ENCODE measurements at regions not wholly inside any gene's neighbourhood (a gene's known extent, or its start where the extent isn't known, plus 50 kb on each side); places are given as distances from the start of the nearest gene placed in this dataset.

- BruUV-seq (replicated peaks), result no TSS peak
- Histone ChIP-seq H2AFZ (ENCODE audit: low read depth, low read length) (no peak overlapping the region), H3K27ac (ENCODE audit: insufficient read depth, low read depth, low read length) (no peak overlapping the region), H3K4me2 (ENCODE audit: insufficient read depth, low read length) (no peak overlapping the region), H4K20me1 (replicated peaks; ENCODE audit: control insufficient read depth, extremely low read depth, insufficient read depth, low read length) (no peaks in the 10 kb centered on the region), H3K4me3 (replicated peaks in 1 of 3; ENCODE audit: insufficient read depth in 1 of 3, low read depth in 1 of 3, low read length in 3 of 3) (no peak overlapping the region), H3K9me1 (replicated peaks; ENCODE audit: control insufficient read depth, extremely low read depth, insufficient read depth, low read length) (no peaks in the 10 kb centered on the region), H3K9ac (replicated peaks; ENCODE audit: extremely low read depth, insufficient read depth, low read length) (no peak overlapping the region), H3K9me3 (replicated peaks; ENCODE audit: control insufficient read depth, insufficient read depth, low read length) (peaks cover 7% of the 10 kb centered on the region), H3K79me2 (ENCODE audit: control insufficient read depth, insufficient read depth, low read length) (no peaks in the 10 kb centered on the region), H3K27me3 (ENCODE audit: control insufficient read depth in 2 of 2, insufficient read depth in 2 of 2, low read length in 2 of 2) (no peaks in the 10 kb centered on the region), H3K4me1 (ENCODE audit: control insufficient read depth, extremely low read depth, insufficient read depth, low read length) (no peaks in the 10 kb centered on the region), H3K36me3 (ENCODE audit: control insufficient read depth in 2 of 2, extremely low read depth in 1 of 2, insufficient read depth in 2 of 2, low read length in 2 of 2) (no peaks in the 10 kb centered on the region)
- intact Hi-C loops (cut with micrococcal nuclease), result no loop called here
- TF ChIP-seq POLR2AphosphoS5 (IDR thresholded peaks at IDR 0.05; ENCODE audit: insufficient read depth, low read depth, low read length), result no peak
- TF ChIP-seq MAX (IDR thresholded peaks at IDR 0.05; ENCODE audit: insufficient read depth, insufficient read length), result no peak
- TF ChIP-seq CTCF (IDR thresholded peaks at IDR 0.05; ENCODE audit: extremely low read depth in 1 of 2, insufficient read depth in 1 of 2, low read depth in 1 of 2, low read length in 2 of 2), result no peak
- TF ChIP-seq POLR2A (IDR thresholded peaks at IDR 0.05; ENCODE audit: low read depth, low read length), result no peak
- no peak for TF ChIP-seq FOS (IDR thresholded peaks at IDR 0.05; ENCODE audit: borderline replicate concordance, insufficient read depth, low read length)
- TF ChIP-seq JUN (IDR thresholded peaks at IDR 0.05; ENCODE audit: borderline replicate concordance, insufficient read depth, insufficient read length, low read depth), result no peak
- no peak for TF ChIP-seq EZH2 (IDR thresholded peaks at IDR 0.05; ENCODE audit: borderline replicate concordance, low read depth, low read length, severe bottlenecking)
- TF ChIP-seq GATA2 (IDR thresholded peaks at IDR 0.05; ENCODE audit: insufficient read depth, insufficient read length, low read depth, low read length), result no peak
- TF ChIP-seq MYC (IDR thresholded peaks at IDR 0.05; ENCODE audit: low read depth, low read length), result no peak
- dilution Hi-C loops (cut with MboI; ENCODE audit: extremely low pct_ligation_motif_present, low sequenced_read_pairs), result no loop called here
- CTCF ChIA-PET, result no interaction called here
- no peak for DNase-seq (ENCODE audit: low read depth, low spot score)
- POLR2A ChIA-PET, result no interaction called here
- no peak for FAIRE-seq
These were observed 472.6 kb upstream of the CNTNAP2 start for GRCh38 chr7:145643981-145644380.

Data from endothelial cell of umbilical vein (primary cell).